Upper lobe of right lung (tissue), 1 donor: ENCODE measurements at regions not wholly inside any gene's neighbourhood (a gene's known extent, or its start where the extent isn't known, plus 50 kb on each side); places are given as distances from the start of the nearest gene placed in this dataset.

ENCODE experiments used
- ATAC-seq: fragments of 200-7000 bp; cut with Tn5 transposase; one replicate; pipeline ENCODE4 v1.9.1; 2020; ENCODE audit warnings: mild to moderate bottlenecking, moderate library complexity
- DNase-seq: peaks from one replicate; pipeline ENCODE4 v3.0.0-alpha.2; 2020
- H3K27ac ChIP-seq: fragments of 200-600 bp; one replicate; pipeline ENCODE4 v1.8.0; 2022
- H3K27me3 ChIP-seq: fragments of 200-600 bp; one replicate; pipeline ENCODE4 v1.8.0; 2022; ENCODE audit warnings: mild to moderate bottlenecking
- H3K36me3 ChIP-seq: fragments of 200-600 bp; one replicate; pipeline ENCODE4 v1.8.0; 2022
- H3K4me1 ChIP-seq: fragments of 200-600 bp; one replicate; pipeline ENCODE4 v1.8.0; 2022
- H3K4me3 ChIP-seq: fragments of 200-600 bp; one replicate; pipeline ENCODE4 v1.8.0; 2022; ENCODE audit warnings: mild to moderate bottlenecking
- H3K9me3 ChIP-seq: fragments of 200-600 bp; one replicate; pipeline ENCODE4 v1.8.0; 2022
- CTCF ChIP-seq: fragments of 200-600 bp; IDR thresholded peaks from one replicate; pipeline ENCODE4 v1.8.0; 2022; ENCODE audit warnings: antibody characterized with exemption
- intact Hi-C: fragments of 100-400 bp; cut with DNase I; formaldehyde crosslinking; loops from one replicate; pipeline ENCODE4 v1.11.0; 2022
- donor health status: DM: no; HTN: yes; CAD: no; lungs with severe emphysema.

DNA sequence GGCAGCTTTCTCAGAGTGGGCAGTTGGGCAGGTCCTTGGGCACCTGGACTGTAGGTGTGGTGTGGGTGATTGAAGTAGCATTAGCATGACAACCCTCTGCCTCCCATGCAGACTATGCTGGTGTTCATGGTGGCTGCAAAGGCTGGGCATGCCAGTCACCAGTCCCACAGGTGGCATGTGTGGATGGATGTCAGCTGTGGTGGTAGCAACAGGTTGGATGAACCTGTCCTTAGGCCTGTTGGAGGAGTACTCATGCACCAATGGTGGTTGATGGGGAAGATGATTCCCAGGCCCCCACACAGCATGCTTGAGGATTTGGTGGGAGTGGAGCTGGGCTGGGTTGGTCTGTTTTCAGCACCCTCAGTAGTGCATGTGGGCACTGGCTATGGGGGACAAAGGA, 251.1 kb downstream of the PAX1 start:
- DNase-seq: no peak
- intact Hi-C loops: no loop called here
- no peaks in the 10 kb centered on the region for H3K9me3 ChIP-seq
- no peak overlapping the region for H3K27ac ChIP-seq
- TF ChIP-seq CTCF: no peak
- H3K36me3 ChIP-seq: no peaks in the 10 kb centered on the region
- no peaks in the 10 kb centered on the region for H3K27me3 ChIP-seq
- H3K4me3 ChIP-seq: no peak overlapping the region
- ATAC-seq: no peak
- no peaks in the 10 kb centered on the region for H3K4me1 ChIP-seq

GRCh38 chr20:21947406-21947805, 241.9 kb downstream of the PAX1 start:
- Histone ChIP-seq H3K9me3 (no peaks in the 10 kb centered on the region), H3K4me3 (no peak overlapping the region), H3K27me3 (no peaks in the 10 kb centered on the region), H3K4me1 (no peaks in the 10 kb centered on the region), H3K36me3 (no peaks in the 10 kb centered on the region), H3K27ac (no peak overlapping the region)
- TF ChIP-seq CTCF: no peak
- no peak for DNase-seq
- ATAC-seq: no peak
- intact Hi-C loops: no loop called here

DNA sequence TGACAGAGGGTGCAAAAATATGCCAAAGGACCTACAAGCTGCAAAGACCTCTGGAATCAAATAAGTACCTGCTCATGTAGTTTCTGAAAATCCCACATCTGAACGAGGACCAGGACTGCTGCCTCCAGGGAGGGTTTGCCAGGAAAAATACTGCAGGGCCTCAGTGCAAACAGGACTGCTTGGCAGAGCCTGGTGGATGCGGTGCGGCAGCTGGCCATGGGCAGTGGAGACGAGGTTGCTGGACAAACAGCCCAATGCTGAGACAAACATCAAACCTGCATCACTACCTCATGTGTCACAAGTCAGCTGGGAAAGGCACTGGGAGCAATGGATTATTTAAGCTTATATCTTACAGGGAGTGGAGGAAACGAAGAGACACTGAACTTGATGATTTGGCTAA, 238.8 kb downstream of the PAX1 start:
- Histone ChIP-seq H3K4me1 (no peaks in the 10 kb centered on the region), H3K9me3 (no peaks in the 10 kb centered on the region), H3K36me3 (no peaks in the 10 kb centered on the region), H3K27me3 (no peaks in the 10 kb centered on the region), H3K4me3 (no peak overlapping the region), H3K27ac (no peak overlapping the region)
- TF ChIP-seq CTCF: no peak
- no peak for DNase-seq
- intact Hi-C loops: no loop called here
- no peak for ATAC-seq

DNA sequence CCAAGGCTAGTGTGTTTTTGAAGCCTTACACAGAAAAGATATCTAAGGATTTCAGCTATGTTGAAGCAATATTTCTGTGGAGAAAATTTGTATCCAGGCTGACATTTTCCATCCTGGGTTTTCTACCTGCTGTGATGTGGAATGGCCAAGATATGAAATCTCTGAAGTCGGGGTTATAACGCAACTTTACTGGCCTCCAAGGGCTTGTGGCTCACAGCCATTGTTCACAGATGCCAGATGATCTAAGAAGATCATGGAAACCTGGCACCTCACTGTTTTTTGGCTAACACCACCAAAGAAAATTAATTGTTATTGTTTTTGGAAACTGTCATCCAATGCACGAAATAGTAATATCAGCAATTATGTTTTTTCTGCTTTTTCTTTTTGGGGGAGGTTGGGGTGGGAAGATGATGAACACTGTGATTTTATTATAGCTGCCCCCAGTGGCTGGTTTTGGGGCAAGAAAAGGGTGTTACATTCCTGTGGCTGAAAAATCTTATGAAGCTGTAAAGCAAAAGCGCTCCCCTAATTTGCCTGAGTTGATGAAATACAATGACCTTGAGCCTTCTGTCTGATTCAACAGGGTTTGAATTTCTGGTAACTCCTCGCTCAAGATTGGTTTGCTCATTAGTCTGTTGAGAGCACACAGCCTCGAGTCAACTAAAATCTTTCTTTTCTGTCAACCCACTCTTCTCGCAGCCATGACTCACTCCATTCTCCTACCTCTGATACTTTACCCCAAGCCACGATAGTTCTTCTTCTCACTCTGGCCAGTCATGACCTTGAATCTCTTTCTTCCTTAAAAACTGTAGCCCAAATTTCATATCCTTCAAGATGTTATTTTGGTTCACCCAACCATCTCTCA, 236.7 kb downstream of the PAX1 start:
- DNase-seq (no peak), ATAC-seq (no peak)
- Histone ChIP-seq H3K4me3 (no peak overlapping the region), H3K9me3 (no peaks in the 10 kb centered on the region), H3K36me3 (no peaks in the 10 kb centered on the region), H3K27ac (no peak overlapping the region), H3K4me1 (no peaks in the 10 kb centered on the region), H3K27me3 (no peaks in the 10 kb centered on the region)
- intact Hi-C loops: no loop called here
- no peak for TF ChIP-seq CTCF

GRCh38 chr20:21936720-21937380, 231.4 kb downstream of the PAX1 start:
- intact Hi-C loops: no loop called here
- Histone ChIP-seq H3K4me3 (no peak overlapping the region), H3K4me1 (no peaks in the 10 kb centered on the region), H3K27me3 (no peaks in the 10 kb centered on the region), H3K36me3 (no peaks in the 10 kb centered on the region), H3K9me3 (no peaks in the 10 kb centered on the region), H3K27ac (no peak overlapping the region)
- no peak for ATAC-seq
- TF ChIP-seq CTCF: no peak
- DNase-seq: no peak
